ENCODE measurements at regions not wholly inside any gene's neighbourhood (a gene's known extent, or its start where the extent isn't known, plus 50 kb on each side); places are given as distances from the start of the nearest gene placed in this dataset.

GRCh38 chr15:95559875-95560394 lies 770.6 kb upstream of the NR2F2 start:
- no peak for DNase-seq (ENCODE audit: low spot score in 2 of 2)
- Histone ChIP-seq H3K4me1 (no peaks in the 10 kb centered on the region), H3K4me3 (no peak overlapping the region), H3K27ac (no peak overlapping the region), H3K36me3 (no peaks in the 10 kb centered on the region), H3K9me3 (no peaks in the 10 kb centered on the region), H3K27me3 (no peaks in the 10 kb centered on the region)
- WGBS: 55% methylated on average over 7 of the region's 7 CpGs
- TF ChIP-seq POLR2A (IDR thresholded peaks at IDR 0.05) (no peak), EP300 (IDR thresholded peaks at IDR 0.05) (no peak), POLR2AphosphoS5 (IDR thresholded peaks at IDR 0.05) (no peak), CTCF (IDR thresholded peaks at IDR 0.05) (no peak)

DNA sequence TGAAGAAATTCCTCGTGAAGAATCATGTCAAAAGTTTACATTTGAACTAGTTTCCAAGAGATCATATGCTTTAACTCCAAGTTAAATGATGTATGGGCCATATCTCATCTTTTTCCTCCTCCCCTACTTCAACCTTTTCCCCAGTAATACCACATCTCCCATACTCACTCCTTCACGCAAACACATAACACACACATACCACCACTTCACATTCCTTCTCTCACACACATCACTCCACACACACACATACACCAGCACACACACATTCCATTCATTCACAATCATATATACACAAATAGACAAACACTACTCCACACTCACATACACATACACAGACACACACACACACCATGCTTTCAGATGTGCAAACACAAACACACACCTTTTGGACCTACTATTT lies 769.0 kb upstream of the NR2F2 start:
- H3K27me3 ChIP-seq: no peaks in the 10 kb centered on the region
- H3K27ac ChIP-seq: no peak overlapping the region
- no peaks in the 10 kb centered on the region for H3K9me3 ChIP-seq
- 80% methylated on average over 2 of the region's 2 CpGs for whole genome bisulfite sequencing
- no peak for DNase-seq (ENCODE audit: low spot score in 2 of 2)
- H3K4me1 ChIP-seq: no peaks in the 10 kb centered on the region
- no peak overlapping the region for H3K4me3 ChIP-seq
- no peaks in the 10 kb centered on the region for H3K36me3 ChIP-seq
- no peak for TF ChIP-seq EP300 (IDR thresholded peaks at IDR 0.05)

DNA sequence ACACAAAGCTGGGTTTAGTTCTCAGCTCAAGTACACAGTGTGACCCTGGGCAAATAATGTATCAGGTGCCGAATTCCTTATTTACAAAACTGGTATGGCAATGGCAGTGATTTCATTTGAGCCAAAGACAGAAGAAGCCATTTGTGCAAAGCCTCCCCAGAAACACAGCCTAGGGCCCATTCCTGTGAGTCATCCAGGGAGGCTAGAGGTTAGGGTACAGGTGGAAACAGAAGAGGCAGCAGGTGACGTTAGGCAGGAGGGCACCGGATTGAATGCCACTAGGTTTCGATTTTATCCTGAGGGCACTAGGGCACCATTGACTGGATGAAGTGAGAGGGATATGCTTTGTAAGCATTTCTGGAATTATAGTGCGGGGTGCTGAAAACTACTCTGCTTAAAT lies 766.9 kb upstream of the NR2F2 start:
- TF ChIP-seq EP300 (IDR thresholded peaks at IDR 0.05): no peak
- no peak for TF ChIP-seq CTCF (IDR thresholded peaks at IDR 0.05)
- TF ChIP-seq POLR2A (IDR thresholded peaks at IDR 0.05): no peak
- no peak for TF ChIP-seq POLR2AphosphoS5 (IDR thresholded peaks at IDR 0.05)
- 80% methylated on average over 5 of the region's 5 CpGs for WGBS
- H3K36me3 ChIP-seq: no peaks in the 10 kb centered on the region
- H3K4me1 ChIP-seq: no peaks in the 10 kb centered on the region
- DNase-seq (ENCODE audit: low spot score in 2 of 2): no peak
- no peak overlapping the region for H3K27ac ChIP-seq
- H3K9me3 ChIP-seq: no peaks in the 10 kb centered on the region
- no peak overlapping the region for H3K4me3 ChIP-seq
- no peaks in the 10 kb centered on the region for H3K27me3 ChIP-seq

GRCh38 chr15:95565016-95565600 lies 765.4 kb upstream of the NR2F2 start:
- Histone ChIP-seq H3K9me3 (no peaks in the 10 kb centered on the region), H3K36me3 (no peaks in the 10 kb centered on the region), H3K27me3 (no peaks in the 10 kb centered on the region), H3K4me3 (no peak overlapping the region), H3K4me1 (no peaks in the 10 kb centered on the region), H3K27ac (no peak overlapping the region)
- WGBS: 87% methylated on average over 8 of the region's 8 CpGs
- DNase-seq (ENCODE audit: low spot score in 2 of 2): no peak
- TF ChIP-seq POLR2A (IDR thresholded peaks at IDR 0.05): no peak
- no peak for TF ChIP-seq POLR2AphosphoS5 (IDR thresholded peaks at IDR 0.05)
- TF ChIP-seq CTCF (IDR thresholded peaks at IDR 0.05): no peak
- no peak for TF ChIP-seq EP300 (IDR thresholded peaks at IDR 0.05)

GRCh38 chr15:95565690-95566089 lies 764.8 kb upstream of the NR2F2 start:
- Histone ChIP-seq H3K4me3 (no peak overlapping the region), H3K36me3 (no peaks in the 10 kb centered on the region), H3K4me1 (no peaks in the 10 kb centered on the region), H3K27me3 (no peaks in the 10 kb centered on the region), H3K27ac (no peak overlapping the region), H3K9me3 (no peaks in the 10 kb centered on the region)
- 64% methylated on average over 4 of the region's 4 CpGs for WGBS
- TF ChIP-seq POLR2AphosphoS5 (IDR thresholded peaks at IDR 0.05): no peak
- TF ChIP-seq CTCF (IDR thresholded peaks at IDR 0.05): no peak
- TF ChIP-seq EP300 (IDR thresholded peaks at IDR 0.05): no peak
- TF ChIP-seq POLR2A (IDR thresholded peaks at IDR 0.05): no peak
- no peak for DNase-seq (ENCODE audit: low spot score in 2 of 2)

DNA sequence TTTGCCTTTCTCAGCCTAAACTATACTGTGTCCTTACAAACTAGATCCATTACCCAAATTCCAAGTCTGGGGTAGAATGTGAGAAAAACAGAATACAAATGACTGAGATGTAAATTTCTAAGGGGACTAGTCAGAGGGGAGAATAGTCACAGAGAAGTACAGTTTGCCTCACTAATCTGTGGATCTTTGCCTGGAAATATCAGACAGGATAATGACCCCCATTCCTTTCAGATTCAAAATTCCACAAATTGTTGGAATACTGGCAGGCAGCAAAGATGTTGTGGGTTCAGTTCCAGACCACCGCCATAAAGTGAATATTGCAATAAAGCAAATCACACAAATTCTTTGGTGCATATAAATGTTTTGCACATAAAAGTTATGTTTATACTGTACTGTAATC lies 762.8 kb upstream of the NR2F2 start:
- Histone ChIP-seq H3K36me3 (no peaks in the 10 kb centered on the region), H3K4me3 (no peak overlapping the region), H3K9me3 (peaks cover 4% of the 10 kb centered on the region), H3K4me1 (no peaks in the 10 kb centered on the region), H3K27me3 (no peaks in the 10 kb centered on the region), H3K27ac (no peak overlapping the region)
- WGBS: 72% methylated on average over 1 of the region's 1 CpG
- no peak for DNase-seq (ENCODE audit: low spot score in 2 of 2)
- TF ChIP-seq CTCF (IDR thresholded peaks at IDR 0.05) (no peak), EP300 (IDR thresholded peaks at IDR 0.05) (no peak), POLR2A (IDR thresholded peaks at IDR 0.05) (no peak), POLR2AphosphoS5 (IDR thresholded peaks at IDR 0.05) (no peak)

Measured in suprapubic skin (tissue), 4 donors.